GM12873 (cell line): ENCODE measurements at regions not wholly inside any gene's neighbourhood (a gene's known extent, or its start where the extent isn't known, plus 50 kb on each side); places are given as distances from the start of the nearest gene placed in this dataset.

Source experiments
- CTCF ChIP-seq: IDR thresholded peaks from 2 replicates; pipeline ENCODE4 v1.5.1; 2012; ENCODE audit warnings: low read depth, mild to moderate bottlenecking, moderate library complexity, low read length, control low read depth; ENCODE audit not compliant: insufficient read depth; ENCODE audit errors: missing control alignments

DNA sequence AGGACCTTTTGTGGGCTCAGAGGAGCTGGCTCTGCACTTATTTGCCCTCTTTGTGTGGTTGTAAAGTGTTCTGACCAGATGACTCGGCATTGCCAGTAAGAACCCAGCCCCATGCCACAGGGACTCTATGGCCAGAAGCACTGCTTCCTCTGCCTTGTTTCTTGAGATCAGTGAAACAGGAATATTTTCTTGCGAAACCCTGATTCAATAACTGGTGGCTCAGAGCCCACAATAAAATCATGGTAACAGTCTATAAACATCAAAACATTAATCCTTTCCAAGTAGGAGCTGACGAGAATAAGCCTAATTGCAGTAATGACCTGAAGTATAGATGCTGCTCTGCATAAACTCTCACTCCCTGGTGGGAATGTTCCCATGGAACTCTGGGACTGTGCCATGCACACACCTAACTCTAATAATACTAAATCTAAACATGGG lies 344.3 kb downstream of the ZNF608 start:
- no peak for TF ChIP-seq CTCF

DNA sequence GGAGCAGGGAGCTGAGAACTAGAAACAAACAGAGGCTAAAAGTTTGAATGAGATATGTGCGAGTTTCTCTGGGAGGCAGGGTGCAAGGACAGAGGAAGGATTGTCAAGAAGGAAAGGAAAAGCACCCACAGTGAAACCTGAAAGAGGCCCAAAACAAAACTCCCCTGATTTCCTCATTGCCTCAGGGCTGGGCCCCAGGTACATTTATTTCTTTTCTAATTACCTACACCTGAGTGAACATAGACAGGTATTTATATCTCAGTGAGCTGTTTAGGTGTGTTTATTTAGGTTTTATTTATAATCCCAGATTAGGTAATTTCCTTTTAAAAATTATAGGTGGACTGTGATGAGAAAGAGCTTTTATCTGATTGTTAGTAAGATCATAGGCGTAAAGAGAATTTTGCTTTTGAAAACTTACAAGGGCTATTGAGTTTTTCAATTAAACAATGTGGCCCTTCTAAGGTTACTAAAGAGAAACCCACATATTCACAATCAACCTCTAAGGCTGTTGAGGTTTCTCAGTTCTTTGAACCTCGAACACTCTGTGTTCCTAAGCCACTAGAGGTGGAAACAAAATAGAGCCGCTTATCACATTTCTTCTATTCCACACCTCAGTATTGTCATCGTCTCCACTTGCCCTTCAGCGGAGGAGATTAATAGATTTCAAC lies 344.8 kb downstream of the ZNF608 start:
- no peak for TF ChIP-seq CTCF

- no peak for TF ChIP-seq CTCF
Measured at GRCh38 chr5:124399426-124399961, 346.9 kb downstream of the ZNF608 start.

DNA sequence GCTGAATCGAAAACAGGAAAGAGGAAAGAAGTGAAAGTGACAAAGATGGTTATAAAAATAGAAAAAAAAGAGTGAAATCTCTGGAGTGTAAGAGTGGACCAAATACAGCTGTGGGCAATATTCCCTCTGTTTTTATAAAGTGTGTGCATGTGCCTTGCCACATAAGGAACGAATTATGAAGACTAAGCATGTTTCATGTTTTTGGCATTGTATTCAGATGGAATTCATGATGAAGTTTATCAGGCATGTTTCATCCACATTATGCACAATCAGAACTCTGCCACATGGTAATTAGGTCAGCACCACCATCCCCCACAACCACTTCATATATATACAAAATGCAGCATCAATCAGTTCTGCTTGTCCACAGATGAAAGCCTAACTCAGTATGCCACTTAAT lies 348.0 kb downstream of the ZNF608 start:
- no peak for TF ChIP-seq CTCF

GRCh38 chr5:124397317-124397716 lies 349.1 kb downstream of the ZNF608 start:
- no peak for TF ChIP-seq CTCF

GRCh38 chr5:124395926-124396325 lies 350.5 kb downstream of the ZNF608 start:
- no peak for TF ChIP-seq CTCF

- TF ChIP-seq CTCF: no peak
Measured at GRCh38 chr5:124395287-124395686, 351.2 kb downstream of the ZNF608 start.
